ENCODE measurements at regions not wholly inside any gene's neighbourhood (a gene's known extent, or its start where the extent isn't known, plus 50 kb on each side); places are given as distances from the start of the nearest gene placed in this dataset. TPM values are rescaled to one million over a fixed set of nuclear protein-coding genes. Genes with fewer than 3 reads are reported as not detected.

DNA sequence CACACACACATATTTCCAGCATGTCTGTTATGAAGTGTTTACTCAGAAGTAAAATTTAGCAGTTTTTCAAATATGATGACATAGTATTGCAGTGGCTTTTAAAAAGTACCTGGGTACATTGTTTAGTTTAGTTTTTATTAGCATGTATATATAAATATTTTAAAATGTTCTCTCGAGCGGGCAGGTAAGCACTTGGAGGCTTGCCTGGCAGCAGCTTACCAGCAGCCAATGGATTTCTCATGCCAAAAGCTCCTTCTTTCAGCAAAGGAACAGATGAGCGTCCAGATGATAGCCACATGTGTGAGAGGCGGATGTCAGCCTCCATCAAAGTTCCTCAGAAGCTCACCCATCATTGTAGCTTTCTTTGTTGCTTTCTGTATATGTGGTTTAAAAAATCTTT is 57.2 kb upstream of the LRIG3 start:
- Histone ChIP-seq H3K4me3 (ENCODE audit: low read depth, low read length, poor library complexity, severe bottlenecking) (no peak overlapping the region), H2AFZ (ENCODE audit: low read length) (no peak overlapping the region), H3K9me3 (ENCODE audit: low read length) (no peaks in the 10 kb centered on the region), H3K79me2 (ENCODE audit: insufficient read depth, low read depth, low read length) (no peaks in the 10 kb centered on the region), H3K27ac (ENCODE audit: low read depth, low read length, poor library complexity, severe bottlenecking) (no peak overlapping the region), H3K36me3 (ENCODE audit: insufficient read depth, low read length) (no peaks in the 10 kb centered on the region), H3K9me2 (ENCODE audit: insufficient read depth, low read length) (no peaks in the 10 kb centered on the region), H4K20me1 (ENCODE audit: insufficient read depth, low read length) (no peaks in the 10 kb centered on the region), H3K4me2 (ENCODE audit: low read length) (no peak overlapping the region), H3K4me1 (ENCODE audit: insufficient read depth, low read length, poor library complexity, severe bottlenecking) (no peaks in the 10 kb centered on the region)
- ChIA-PET POLR2A (no interaction called here), CTCF (ENCODE audit: unreplicated experiment) (no interaction called here)
- intact Hi-C loops (cut with micrococcal nuclease; ENCODE audit: unreplicated experiment), result no loop called here
- no peak for TF ChIP-seq EZH2phosphoT487 (IDR thresholded peaks at IDR 0.05; ENCODE audit: borderline replicate concordance, low read depth, low read length)
- TF ChIP-seq, protein P1, sequence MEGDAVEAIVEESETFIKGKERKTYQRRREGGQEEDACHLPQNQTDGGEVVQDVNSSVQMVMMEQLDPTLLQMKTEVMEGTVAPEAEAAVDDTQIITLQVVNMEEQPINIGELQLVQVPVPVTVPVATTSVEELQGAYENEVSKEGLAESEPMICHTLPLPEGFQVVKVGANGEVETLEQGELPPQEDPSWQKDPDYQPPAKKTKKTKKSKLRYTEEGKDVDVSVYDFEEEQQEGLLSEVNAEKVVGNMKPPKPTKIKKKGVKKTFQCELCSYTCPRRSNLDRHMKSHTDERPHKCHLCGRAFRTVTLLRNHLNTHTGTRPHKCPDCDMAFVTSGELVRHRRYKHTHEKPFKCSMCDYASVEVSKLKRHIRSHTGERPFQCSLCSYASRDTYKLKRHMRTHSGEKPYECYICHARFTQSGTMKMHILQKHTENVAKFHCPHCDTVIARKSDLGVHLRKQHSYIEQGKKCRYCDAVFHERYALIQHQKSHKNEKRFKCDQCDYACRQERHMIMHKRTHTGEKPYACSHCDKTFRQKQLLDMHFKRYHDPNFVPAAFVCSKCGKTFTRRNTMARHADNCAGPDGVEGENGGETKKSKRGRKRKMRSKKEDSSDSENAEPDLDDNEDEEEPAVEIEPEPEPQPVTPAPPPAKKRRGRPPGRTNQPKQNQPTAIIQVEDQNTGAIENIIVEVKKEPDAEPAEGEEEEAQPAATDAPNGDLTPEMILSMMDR (conservative IDR thresholded peaks at IDR 0.05; ENCODE audit: low read length), result no peak
- DNase-seq (ENCODE audit: low spot score), result no peak
- no TSS peak for BruUV-seq (replicated peaks)

DNA sequence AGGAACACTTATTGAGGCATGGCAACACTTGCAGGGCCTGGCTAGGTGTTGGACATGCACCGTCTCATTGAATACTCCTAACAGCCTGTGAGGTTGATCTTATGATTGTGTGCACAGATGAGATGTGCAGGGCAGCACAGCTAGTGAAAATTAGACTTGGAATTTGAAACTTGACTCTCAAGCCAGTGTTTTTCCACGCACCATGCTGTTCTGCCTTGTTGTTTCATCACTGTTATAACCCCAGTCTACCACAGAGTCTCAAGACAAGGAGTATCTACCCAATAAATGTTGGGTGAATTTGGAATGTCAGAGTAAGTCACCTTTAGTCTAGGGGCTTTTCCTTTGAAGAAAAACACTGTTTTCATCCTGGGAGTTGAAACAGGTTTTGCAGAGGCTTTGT is 55.8 kb upstream of the LRIG3 start:
- no TSS peak for BruUV-seq (replicated peaks)
- Histone ChIP-seq H3K9me2 (ENCODE audit: insufficient read depth, low read length) (no peaks in the 10 kb centered on the region), H3K9me3 (ENCODE audit: low read length) (no peaks in the 10 kb centered on the region), H3K36me3 (ENCODE audit: insufficient read depth, low read length) (no peaks in the 10 kb centered on the region), H3K27ac (ENCODE audit: low read depth, low read length, poor library complexity, severe bottlenecking) (no peak overlapping the region), H2AFZ (ENCODE audit: low read length) (no peak overlapping the region), H4K20me1 (ENCODE audit: insufficient read depth, low read length) (no peaks in the 10 kb centered on the region), H3K4me2 (ENCODE audit: low read length) (no peak overlapping the region), H3K4me3 (ENCODE audit: low read depth, low read length, poor library complexity, severe bottlenecking) (no peak overlapping the region), H3K79me2 (ENCODE audit: insufficient read depth, low read depth, low read length) (no peaks in the 10 kb centered on the region), H3K4me1 (ENCODE audit: insufficient read depth, low read length, poor library complexity, severe bottlenecking) (no peaks in the 10 kb centered on the region)
- ChIA-PET POLR2A (no interaction called here), CTCF (ENCODE audit: unreplicated experiment) (no interaction called here)
- intact Hi-C loops (cut with micrococcal nuclease; ENCODE audit: unreplicated experiment), result no loop called here
- no peak for DNase-seq (ENCODE audit: low spot score)
- TF ChIP-seq EZH2phosphoT487 (IDR thresholded peaks at IDR 0.05; ENCODE audit: borderline replicate concordance, low read depth, low read length), result no peak
- TF ChIP-seq, protein P1 (conservative IDR thresholded peaks at IDR 0.05; ENCODE audit: low read length), result no peak

Small RNA genes in the stretch of these regions (small RNA-seq; reads per million reads assigned to genes)
- gene RNU6-279P (not detected), gene RNU6-871P (not detected)
